GM19438 (cell line): ENCODE measurements at regions not wholly inside any gene's neighbourhood (a gene's known extent, or its start where the extent isn't known, plus 50 kb on each side); places are given as distances from the start of the nearest gene placed in this dataset.
"Not testable (repeated sequence)": the region's sequence is repeated elsewhere in the genome, so short reads cannot be mapped to it uniquely, and the experiment has no call there.

Source experiments
- ATAC-seq: cut with Tn5 transposase; IDR thresholded peaks from one replicate; pipeline ENCODE4 v1.9.1; 2021; ENCODE audit warnings: low read depth; ENCODE audit not compliant: unreplicated experiment

DNA sequence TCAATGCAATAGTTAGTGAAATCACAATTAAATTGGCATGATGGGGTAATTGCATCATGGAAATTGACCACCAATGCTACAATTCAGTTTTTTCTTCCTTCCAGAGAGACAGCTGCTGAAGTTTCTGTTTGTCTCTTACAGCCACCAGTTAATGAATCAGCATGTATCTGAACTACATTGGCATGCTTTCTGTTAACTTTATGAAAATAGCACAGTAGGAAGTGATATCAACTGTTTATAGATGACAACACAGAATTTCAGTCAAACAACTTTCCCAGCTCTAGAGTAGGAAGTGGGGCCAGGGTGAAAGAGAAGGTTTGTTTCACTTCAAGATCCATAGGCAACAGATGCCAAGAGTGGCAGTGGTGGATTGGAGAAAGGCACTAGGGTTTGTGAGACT is 339.6 kb upstream of the VWC2 start:
- no peak for ATAC-seq

GRCh38 chr7:49434846-49435245 is 338.6 kb upstream of the VWC2 start:
- ATAC-seq, result no peak

GRCh38 chr7:49438281-49438680 is 335.2 kb upstream of the VWC2 start:
- ATAC-seq, result no peak

GRCh38 chr7:49443515-49443914 is 329.9 kb upstream of the VWC2 start:
- no peak for ATAC-seq

GRCh38 chr7:49453486-49453885 is 320.0 kb upstream of the VWC2 start:
- ATAC-seq, result no peak

DNA sequence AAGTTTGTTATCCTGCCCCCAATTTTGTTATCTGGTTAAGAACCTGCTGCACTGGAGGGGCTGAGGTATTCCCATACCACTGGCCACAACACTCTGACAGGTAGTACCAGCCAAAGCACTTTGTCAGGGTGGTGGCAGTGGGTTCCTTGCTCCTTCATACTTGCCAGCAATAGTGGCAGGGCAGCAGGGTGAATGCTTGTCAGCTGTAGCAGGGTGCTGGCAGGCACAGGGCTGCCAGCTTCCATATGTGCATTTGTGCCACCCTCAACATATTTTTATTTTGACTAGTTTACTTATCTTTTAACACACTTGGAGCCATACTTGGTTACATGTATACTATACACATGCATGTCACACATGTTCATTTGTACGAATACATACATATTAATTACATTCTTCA is 294.0 kb upstream of the VWC2 start:
- ATAC-seq, result no peak

DNA sequence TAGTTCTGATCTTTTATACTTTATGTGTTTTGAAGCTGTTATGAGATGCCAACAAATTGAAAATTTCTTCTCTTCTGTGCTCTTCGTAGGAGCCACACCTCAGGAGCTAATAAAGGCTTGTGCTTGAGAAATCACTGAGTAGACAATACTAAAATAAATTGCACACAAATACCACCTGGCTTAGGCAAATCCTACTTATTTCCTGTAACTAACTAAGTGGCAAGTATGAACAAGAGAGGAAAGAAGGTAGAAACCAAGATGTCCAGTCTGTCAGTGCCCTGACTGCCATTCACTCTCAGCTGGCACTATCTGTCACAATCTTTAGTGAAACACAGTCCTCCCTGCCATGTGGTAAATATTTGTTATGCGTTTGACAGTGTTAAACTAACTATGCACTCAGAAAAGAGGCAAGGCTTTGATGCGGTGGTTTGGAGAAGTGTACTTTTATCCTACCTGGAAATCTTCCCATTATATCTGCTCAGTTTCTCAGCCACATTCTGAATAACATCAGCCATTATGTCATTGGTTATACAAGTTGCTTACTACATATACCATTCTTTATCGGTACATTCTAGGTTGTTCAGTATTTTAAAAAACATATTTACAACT is 293.4 kb upstream of the VWC2 start:
- ATAC-seq, result no peak

- ATAC-seq, result no peak
Measured at GRCh38 chr7:49481075-49481474, 292.4 kb upstream of the VWC2 start.

- no peak for ATAC-seq
Measured at GRCh38 chr7:49483142-49483541, 290.3 kb upstream of the VWC2 start.

DNA sequence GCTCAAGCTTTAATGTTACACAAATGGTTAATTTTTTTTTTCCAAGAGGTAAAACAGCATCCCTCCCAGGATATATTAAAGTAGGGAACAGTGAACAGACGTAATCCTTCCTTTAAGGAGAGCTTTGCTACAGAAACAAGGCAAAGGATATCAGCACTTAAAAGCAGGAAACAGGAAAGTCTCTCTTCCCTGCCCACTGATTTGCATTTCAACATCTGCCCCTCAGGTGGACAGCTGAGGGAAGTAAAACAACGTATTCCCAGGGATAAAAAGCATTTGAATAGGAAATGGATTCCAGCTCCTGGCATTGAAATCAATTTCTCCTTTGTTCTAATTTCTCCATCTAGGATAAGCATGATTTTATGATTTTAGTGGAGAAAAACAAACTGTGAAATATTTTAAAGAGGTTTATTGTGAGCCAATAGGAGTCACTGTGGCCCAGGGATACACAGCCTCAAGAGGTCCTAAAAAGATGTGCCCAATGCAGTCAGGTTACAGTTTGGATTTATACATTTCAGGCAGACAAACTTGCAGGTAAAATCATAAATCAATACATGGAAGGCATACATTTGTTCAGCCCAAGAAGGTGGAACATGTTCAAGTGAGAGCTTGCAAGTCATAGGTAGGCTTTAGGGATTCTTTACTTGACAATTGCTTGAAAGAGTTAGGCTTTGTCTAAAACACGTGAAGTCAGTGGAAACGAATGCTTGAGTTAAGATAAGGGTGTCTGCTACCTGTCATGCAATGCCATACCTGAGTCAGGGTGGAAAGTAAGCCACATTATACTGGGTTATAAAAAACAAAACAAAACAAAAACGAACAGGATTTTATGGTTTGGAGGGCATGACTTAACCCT is 286.2 kb upstream of the VWC2 start:
- no peak for ATAC-seq

- ATAC-seq, result no peak
Measured at GRCh38 chr7:49487830-49488140, 285.7 kb upstream of the VWC2 start.

DNA sequence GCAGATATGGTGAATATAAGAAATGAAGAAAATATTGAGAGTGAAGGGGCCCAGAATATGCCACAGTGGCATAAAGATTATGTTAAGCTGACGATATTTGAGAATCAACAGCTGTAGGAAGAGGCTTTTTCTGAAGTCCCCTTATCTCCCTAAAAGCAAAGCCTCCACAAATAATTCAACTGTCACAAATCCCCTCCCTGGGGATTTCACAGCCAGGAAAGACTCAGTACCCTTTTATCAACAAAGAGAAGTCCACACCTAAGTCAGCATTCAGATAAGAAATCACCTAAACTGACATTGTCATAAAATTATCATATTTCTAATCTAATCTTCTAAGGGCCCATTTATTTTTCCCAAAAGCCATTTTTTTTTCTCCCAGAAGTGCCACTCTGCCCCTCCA is 284.9 kb upstream of the VWC2 start:
- no peak for ATAC-seq

- no peak for ATAC-seq
Measured at GRCh38 chr7:49497471-49497870, 276.0 kb upstream of the VWC2 start.

- no peak for ATAC-seq
Measured at GRCh38 chr7:49500741-49501140, 272.7 kb upstream of the VWC2 start.

DNA sequence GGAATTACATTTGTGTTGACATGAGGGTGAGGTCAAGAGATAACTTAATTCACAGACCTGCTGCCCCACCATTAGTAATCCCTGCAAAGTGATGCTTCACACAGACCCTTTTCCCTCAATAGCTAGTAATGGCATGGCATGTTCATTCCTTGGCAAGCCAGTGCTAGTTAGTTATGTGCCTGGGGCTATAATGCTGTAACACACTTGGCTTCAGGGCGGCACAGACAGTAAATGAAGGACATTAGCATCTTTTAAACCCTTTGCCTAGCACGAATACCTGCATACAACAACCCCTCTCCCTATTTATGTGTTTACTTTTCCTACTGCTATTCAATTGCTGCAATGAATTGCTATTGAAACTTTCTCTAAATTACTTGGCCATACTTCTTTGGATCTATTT is 266.2 kb upstream of the VWC2 start:
- not testable (repeated sequence) for ATAC-seq

DNA sequence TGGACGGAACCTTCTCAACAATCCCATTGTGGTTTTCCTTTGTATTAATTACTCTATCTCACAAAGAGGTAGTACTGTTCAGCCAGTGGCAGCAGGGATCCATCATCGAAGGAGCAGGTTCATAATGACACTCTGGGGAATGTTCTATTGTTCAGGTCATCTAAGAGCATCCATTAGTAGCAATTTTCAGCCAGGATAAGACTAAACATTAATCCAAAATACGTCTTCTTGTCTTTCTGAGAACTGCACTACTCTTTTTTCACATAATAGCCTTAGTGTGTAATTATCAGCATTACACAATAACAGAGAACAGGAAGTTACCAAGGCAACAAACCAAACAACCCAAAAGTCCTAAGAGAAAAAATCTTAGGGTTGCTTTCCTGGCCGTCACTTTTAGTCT is 259.5 kb upstream of the VWC2 start:
- ATAC-seq, result no peak

DNA sequence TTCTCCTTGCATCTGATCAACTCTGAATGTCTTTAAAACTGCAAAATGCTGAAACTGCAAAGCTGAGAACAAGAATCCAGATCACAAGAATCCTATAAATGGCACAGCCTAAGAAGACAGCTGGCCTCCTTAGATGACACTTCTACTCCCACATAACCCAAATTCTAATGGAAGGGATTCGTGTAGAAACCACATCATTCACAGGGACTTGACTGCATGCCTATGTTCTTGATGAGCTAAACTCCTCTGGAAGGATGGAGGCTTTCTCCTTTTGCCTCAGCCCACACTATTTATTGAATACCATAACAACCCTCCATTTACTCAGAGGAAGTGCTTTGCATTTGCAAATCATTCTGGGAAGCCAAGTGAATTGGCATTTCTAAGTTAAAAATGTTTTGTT is 252.5 kb upstream of the VWC2 start:
- no peak for ATAC-seq

DNA sequence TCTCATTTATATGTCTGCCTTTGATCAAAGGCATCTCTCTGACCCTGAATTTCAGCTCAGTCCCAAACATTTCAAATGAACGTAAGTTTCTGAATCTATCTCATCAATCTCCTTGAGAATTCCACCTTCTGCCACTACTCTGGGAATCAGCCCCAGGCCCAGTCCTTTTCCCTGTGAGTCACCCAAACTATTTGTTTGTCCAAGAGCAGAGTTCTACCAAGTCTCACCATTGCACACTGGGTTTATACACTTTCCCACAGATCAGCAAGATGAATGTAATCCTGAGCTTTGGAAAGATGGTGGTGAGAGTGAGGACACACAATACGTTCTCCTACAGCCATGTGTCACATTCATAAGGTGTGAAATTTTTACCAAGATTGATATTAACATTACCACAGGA is 251.3 kb upstream of the VWC2 start:
- ATAC-seq, result no peak

- ATAC-seq, result no peak
Measured at GRCh38 chr7:49523870-49524269, 249.6 kb upstream of the VWC2 start.

GRCh38 chr7:49527182-49527581 is 246.3 kb upstream of the VWC2 start:
- no peak for ATAC-seq

GRCh38 chr7:49530481-49530880 is 243.0 kb upstream of the VWC2 start:
- ATAC-seq, result no peak

- no peak for ATAC-seq
Measured at GRCh38 chr7:49563693-49564378, 209.6 kb upstream of the VWC2 start.
